Suprapubic skin (tissue), 3 donors: ENCODE measurements at regions not wholly inside any gene's neighbourhood (a gene's known extent, or its start where the extent isn't known, plus 50 kb on each side); places are given as distances from the start of the nearest gene placed in this dataset.

ENCODE experiments used
- CTCF ChIP-seq, 2 donors: fragments of 200-600 bp in 1 of 2; fragments of 450-650 bp in 1 of 2; sonication (generic) in 1 of 2; IDR thresholded peaks; one replicate each; pipeline ENCODE4 v1.5.1; 2016 to 2019; ENCODE audit warnings: antibody characterized with exemption in 2 of 2, mild to moderate bottlenecking in 1 of 2, moderate library complexity in 1 of 2
- POLR2A ChIP-seq, 2 donors: fragments of 450-650 bp; IDR thresholded peaks; one replicate each; pipeline ENCODE4 v1.6.1; 2017; ENCODE audit warnings: antibody characterized with exemption in 2 of 2, mild to moderate bottlenecking in 2 of 2, moderate library complexity in 2 of 2

GRCh38 chr5:82354543-82354942, 76.4 kb upstream of the RPS23 start:
- TF ChIP-seq CTCF (IDR thresholded peaks at IDR 0.05) (no peak), POLR2A (IDR thresholded peaks at IDR 0.05) (no peak)
